A673 (cell line): ENCODE measurements at regions not wholly inside any gene's neighbourhood (a gene's known extent, or its start where the extent isn't known, plus 50 kb on each side); places are given as distances from the start of the nearest gene placed in this dataset.

Experiments
- EZH2 ChIP-seq: fragments of 200-600 bp; sonication (generic); IDR thresholded peaks from 2 replicates; pipeline ENCODE4 v1.6.1; 2017; ENCODE audit warnings: borderline replicate concordance, low read depth, mild to moderate bottlenecking, mixed read lengths, antibody characterized with exemption, low read length; ENCODE audit not compliant: poor library complexity, severe bottlenecking
- TF ChIP-seq, protein P1 (sequence below): fragments of 300-800, 200-600 bp; sonication (generic); conservative IDR thresholded peaks from 2 replicates; pipeline ENCODE4 v1.5.1; 2017; ENCODE audit warnings: low read depth, mild to moderate bottlenecking, antibody characterized with exemption, low read length, moderate library complexity, mixed read lengths

DNA sequence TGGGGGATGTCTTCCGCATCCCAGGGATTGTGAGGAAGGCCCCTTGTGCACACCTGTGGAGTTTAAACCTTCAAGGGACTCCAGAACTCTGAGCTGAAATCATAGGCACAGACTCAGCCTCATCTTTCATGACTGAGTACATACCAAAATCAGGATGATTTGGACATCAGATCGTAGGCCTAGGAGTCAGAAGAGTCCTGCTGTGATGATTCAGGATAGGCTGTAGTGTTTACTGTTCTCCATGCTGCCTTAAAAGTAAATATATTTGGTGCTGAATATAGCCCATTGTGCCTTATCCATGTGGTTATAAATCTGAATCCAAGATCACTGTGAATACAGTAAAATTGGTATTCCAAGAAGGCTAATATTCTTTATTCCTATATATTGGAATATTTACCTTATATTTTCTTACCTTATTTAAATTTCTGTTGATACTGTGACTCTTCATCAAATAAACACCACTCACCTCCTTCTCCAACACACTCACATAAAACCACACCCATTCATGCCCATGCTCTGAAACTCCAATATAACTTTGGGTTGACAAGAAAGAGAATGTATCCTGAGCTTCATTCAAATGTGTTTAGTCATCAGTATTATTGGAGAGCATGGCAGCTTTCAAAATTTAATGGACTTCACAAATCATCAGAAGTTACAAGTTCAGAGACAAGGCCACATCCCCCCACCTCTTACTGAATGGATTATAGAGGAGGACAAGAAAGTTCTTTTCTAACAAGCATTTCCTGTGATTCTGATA is 561.4 kb upstream of the LINC00305 start:
- TF ChIP-seq, protein P1, sequence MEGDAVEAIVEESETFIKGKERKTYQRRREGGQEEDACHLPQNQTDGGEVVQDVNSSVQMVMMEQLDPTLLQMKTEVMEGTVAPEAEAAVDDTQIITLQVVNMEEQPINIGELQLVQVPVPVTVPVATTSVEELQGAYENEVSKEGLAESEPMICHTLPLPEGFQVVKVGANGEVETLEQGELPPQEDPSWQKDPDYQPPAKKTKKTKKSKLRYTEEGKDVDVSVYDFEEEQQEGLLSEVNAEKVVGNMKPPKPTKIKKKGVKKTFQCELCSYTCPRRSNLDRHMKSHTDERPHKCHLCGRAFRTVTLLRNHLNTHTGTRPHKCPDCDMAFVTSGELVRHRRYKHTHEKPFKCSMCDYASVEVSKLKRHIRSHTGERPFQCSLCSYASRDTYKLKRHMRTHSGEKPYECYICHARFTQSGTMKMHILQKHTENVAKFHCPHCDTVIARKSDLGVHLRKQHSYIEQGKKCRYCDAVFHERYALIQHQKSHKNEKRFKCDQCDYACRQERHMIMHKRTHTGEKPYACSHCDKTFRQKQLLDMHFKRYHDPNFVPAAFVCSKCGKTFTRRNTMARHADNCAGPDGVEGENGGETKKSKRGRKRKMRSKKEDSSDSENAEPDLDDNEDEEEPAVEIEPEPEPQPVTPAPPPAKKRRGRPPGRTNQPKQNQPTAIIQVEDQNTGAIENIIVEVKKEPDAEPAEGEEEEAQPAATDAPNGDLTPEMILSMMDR, result no peak
- no peak for TF ChIP-seq EZH2
